Amygdala (tissue), 56 donors: ENCODE measurements at regions not wholly inside any gene's neighbourhood (a gene's known extent, or its start where the extent isn't known, plus 50 kb on each side); places are given as distances from the start of the nearest gene placed in this dataset.

Source experiments
- DNase-seq, 56 donors: peaks; one replicate each; lab custom pipeline; 2025; lab: John Stamatoyannopoulos, UW

- no peak for DNase-seq
Observed at GRCh38 chr13:103157434-103158145, 91.4 kb upstream of the SLC10A2 start.

- DNase-seq: no peak
Observed at GRCh38 chr13:103157016-103157415, 90.8 kb upstream of the SLC10A2 start.

- peak in 2 of 56 donors; percentile 3 to 7 for DNase-seq
Observed at GRCh38 chr13:103156346-103156998, 90.3 kb upstream of the SLC10A2 start.

GRCh38 chr13:103153466-103153865 lies 87.2 kb upstream of the SLC10A2 start:
- DNase-seq: no peak

DNA sequence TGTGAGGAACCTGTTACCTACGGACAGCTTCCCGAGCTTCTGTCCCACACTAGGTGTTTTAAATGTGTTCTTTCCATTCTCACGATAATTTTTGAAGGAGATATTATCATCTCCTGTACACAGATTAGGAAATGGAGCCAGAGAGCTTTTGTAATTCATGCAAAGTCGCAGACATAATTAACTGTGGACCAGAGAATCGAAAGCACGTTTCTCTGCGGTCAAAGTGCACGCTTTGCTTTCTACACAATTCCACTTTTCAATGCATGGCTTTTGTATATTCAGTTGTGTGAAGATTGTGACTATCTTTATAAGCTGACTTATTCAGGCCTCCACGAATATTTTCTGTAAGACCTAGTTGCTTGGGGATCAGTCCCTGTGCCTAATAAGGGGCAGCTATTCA lies 81.7 kb upstream of the SLC10A2 start:
- DNase-seq: no peak

DNA sequence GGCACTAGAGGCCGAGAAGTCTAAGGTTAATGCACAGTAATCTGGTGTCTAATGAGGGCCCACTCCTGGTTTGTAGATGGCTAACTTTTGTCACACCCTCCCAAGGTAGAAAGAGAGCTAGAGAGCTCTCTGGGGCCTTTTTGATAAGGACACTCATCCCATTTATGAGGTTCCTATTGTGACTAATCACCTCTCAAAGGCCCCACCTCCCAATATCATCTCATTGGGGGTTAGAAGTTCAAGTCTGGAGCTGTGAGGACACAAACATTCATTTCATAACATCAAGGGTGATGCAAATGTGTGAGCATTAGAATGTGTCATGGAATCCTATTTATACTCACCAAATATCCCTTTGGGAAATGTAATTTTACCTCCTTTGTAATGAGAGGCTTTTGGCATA lies 79.2 kb upstream of the SLC10A2 start:
- DNase-seq: no peak

- DNase-seq: no peak
Observed at GRCh38 chr13:103143432-103143831, 77.2 kb upstream of the SLC10A2 start.

DNA sequence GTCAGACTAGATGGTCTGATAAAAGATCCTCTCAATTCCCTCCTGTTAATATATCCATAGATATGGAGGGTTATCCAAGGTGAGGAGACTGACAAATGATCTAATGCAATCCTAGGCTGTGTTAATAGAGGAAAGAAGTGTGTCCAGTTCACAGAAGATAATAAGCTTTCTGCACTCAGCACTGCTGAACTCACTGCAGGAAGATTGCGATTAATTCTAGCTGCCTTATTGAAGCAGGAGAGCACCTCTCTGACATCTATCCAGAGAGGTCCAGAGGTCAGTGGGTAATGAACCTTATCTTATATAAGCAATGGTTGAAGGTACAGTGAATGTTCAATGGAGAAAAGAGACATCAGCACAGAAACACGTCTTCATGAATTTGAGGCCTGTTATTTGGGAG lies 75.9 kb upstream of the SLC10A2 start:
- no peak for DNase-seq

- peak in 4 of 56 donors; percentile 4 to 21 (median 8) for DNase-seq
Observed at GRCh38 chr13:103140001-103140671, 73.9 kb upstream of the SLC10A2 start.

DNA sequence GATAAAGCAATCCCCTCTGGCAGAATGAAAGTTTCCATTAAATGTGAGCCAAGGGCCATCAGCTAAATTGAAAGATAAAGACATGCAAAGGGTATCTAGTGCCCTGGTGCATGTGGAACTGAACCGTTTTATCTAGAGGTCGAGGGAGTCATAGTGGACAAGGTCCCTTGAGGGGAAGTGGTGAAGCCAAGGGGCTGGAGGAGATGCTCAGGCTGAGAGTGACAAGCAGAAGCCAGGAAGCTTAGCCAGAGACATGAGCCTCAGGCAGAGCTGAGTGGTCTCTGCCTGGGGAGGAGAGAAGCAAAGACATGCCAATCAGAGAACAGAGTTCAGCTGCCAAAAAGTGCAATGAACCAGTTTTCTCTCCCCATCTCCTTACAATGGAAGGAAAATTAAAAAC lies 68.1 kb upstream of the SLC10A2 start:
- DNase-seq: no peak

DNA sequence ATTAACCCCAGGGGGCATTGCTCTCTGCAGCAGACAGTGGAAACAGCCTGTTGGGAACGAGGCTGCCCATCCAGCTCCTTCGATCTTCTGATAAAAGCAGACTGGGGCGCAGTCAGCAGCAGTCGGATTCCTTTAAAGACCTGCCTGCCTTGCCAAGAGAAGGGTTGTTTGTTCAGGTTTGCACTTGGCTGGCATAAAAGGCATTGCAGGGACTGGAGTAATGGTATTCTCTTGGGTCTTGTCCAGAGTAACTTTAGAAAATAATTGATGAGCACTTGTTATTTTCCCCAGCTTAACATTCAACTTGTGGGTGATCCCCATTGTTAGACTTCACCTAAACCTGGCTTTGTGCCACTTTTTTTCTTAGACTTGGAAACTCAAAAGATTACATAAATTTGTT lies 67.3 kb upstream of the SLC10A2 start:
- DNase-seq: no peak

DNA sequence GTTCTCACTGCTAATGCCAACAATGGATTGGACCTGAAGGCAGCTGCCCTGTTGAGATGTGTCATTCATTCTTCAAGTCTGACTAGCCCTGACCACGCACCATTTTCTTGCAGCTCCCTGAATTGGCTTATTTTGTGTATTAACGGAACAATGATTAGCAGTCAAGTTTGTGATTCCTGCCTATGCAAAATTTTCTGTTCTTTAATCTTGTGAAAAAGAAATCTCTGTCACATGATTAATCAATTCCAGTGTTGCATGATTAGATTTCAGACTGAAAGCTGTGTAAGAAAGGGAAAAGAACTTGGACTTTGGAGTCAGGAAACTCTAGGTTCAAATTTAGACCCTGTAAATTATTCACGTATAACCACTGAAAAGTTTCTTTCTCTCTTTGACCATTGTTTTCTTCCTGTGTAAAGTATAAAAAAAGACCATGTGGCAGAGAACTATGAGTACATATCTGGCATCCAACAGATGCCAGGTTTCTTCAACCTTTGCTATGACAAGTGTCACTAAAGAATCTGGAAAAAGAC lies 64.5 kb upstream of the SLC10A2 start:
- no peak for DNase-seq

- DNase-seq: no peak
Observed at GRCh38 chr13:103130146-103130545, 63.9 kb upstream of the SLC10A2 start.
